Left colon (tissue), 2 donors: ENCODE measurements at regions not wholly inside any gene's neighbourhood (a gene's known extent, or its start where the extent isn't known, plus 50 kb on each side); places are given as distances from the start of the nearest gene placed in this dataset.
"Not testable (repeated sequence)": the region's sequence is repeated elsewhere in the genome, so short reads cannot be mapped to it uniquely, and the experiment has no call there.

Experiments
- ATAC-seq: fragments of 200-7000 bp; cut with Tn5 transposase; one replicate; pipeline ENCODE4 v1.9.1; 2020; ENCODE audit warnings: mild to moderate bottlenecking, moderate library complexity
- DNase-seq, 2 donors: peaks; one replicate each; pipeline ENCODE4 v3.0.0-alpha.2; 2020
- intact Hi-C, 2 donors: fragments of 100-400 bp; cut with DNase I in 1 of 2; cut with micrococcal nuclease in 1 of 2; formaldehyde crosslinking; loops; one replicate each; pipeline versions ENCODE4 v1.11.2 to v1.14.0; 2022; cut with DNase I, micrococcal nuclease
- donor health status: DM: no; HTN: no; CAD: no.
- donor health status: DM: yes; HTN: yes; CAD: no.

GRCh38 chr13:68923995-68924394, 1183.6 kb upstream of the ATXN8OS start:
- DNase-seq: no peak
- intact Hi-C loops: no loop called here

GRCh38 chr13:68908879-68909278, 1198.7 kb upstream of the ATXN8OS start:
- intact Hi-C loops: no loop called here
- ATAC-seq (no peak), DNase-seq (no peak)

More at GRCh38 chr13:68923995-68924394, 1183.6 kb upstream of the ATXN8OS start:
- no peak for ATAC-seq

GRCh38 chr13:68905186-68905585, 1202.4 kb upstream of the ATXN8OS start:
- DNase-seq (no peak), ATAC-seq (no peak)
- intact Hi-C loops: no loop called here

- intact Hi-C loops: no loop called here
- DNase-seq: no peak
- no peak for ATAC-seq
Measured at GRCh38 chr13:68897331-68897928, 1210.2 kb upstream of the ATXN8OS start.

GRCh38 chr13:68895696-68896095, 1211.9 kb upstream of the ATXN8OS start:
- intact Hi-C loops: no loop called here
- ATAC-seq: no peak
- DNase-seq: no peak

- ATAC-seq, intact Hi-C loops, DNase-seq: not testable (repeated sequence)
Measured at GRCh38 chr13:68893721-68894120, 1213.9 kb upstream of the ATXN8OS start.

- ATAC-seq: not testable (repeated sequence)
Measured at GRCh38 chr13:68892596-68892995, 1215.0 kb upstream of the ATXN8OS start.

GRCh38 chr13:68890101-68890500, 1217.5 kb upstream of the ATXN8OS start:
- ATAC-seq, DNase-seq, intact Hi-C loops: not testable (repeated sequence)

More at GRCh38 chr13:68892596-68892995, 1215.0 kb upstream of the ATXN8OS start:
- DNase-seq, intact Hi-C loops: not testable (repeated sequence)

GRCh38 chr13:68888832-68889231, 1218.8 kb upstream of the ATXN8OS start:
- ATAC-seq (no peak), DNase-seq (no peak)
- intact Hi-C loops: no loop called here

- intact Hi-C loops: no loop called here
Measured at GRCh38 chr13:68872338-68872737, 1235.3 kb upstream of the ATXN8OS start.

GRCh38 chr13:68851026-68851425, 1256.6 kb upstream of the ATXN8OS start:
- intact Hi-C loops: no loop called here
- DNase-seq (no peak), ATAC-seq (no peak)

More at GRCh38 chr13:68872338-68872737, 1235.3 kb upstream of the ATXN8OS start:
- DNase-seq: no peak
- no peak for ATAC-seq

- intact Hi-C loops: no loop called here
- no peak for DNase-seq
- no peak for ATAC-seq
Measured at GRCh38 chr13:68850160-68850559, 1257.5 kb upstream of the ATXN8OS start.

- intact Hi-C loops: no loop called here
- ATAC-seq (no peak), DNase-seq (no peak)
Measured at GRCh38 chr13:68846663-68847062, 1261.0 kb upstream of the ATXN8OS start.

- DNase-seq (no peak), ATAC-seq (no peak)
- intact Hi-C loops: no loop called here
Measured at GRCh38 chr13:68834375-68834774, 1273.3 kb upstream of the ATXN8OS start.

GRCh38 chr13:68816715-68817114, 1290.9 kb upstream of the ATXN8OS start:
- ATAC-seq (no peak), DNase-seq (no peak)
- intact Hi-C loops: no loop called here

GRCh38 chr13:68813180-68813796, 1294.3 kb upstream of the ATXN8OS start:
- no peak for DNase-seq
- intact Hi-C loops: no loop called here
- ATAC-seq: no peak

GRCh38 chr13:68810660-68811059, 1297.0 kb upstream of the ATXN8OS start:
- intact Hi-C loops: no loop called here
- DNase-seq (no peak), ATAC-seq (peak; percentile 23)

- DNase-seq (no peak), ATAC-seq (no peak)
- intact Hi-C loops: no loop called here
Measured at GRCh38 chr13:68808456-68808855, 1299.2 kb upstream of the ATXN8OS start.

GRCh38 chr13:68806125-68806524, 1301.5 kb upstream of the ATXN8OS start:
- ATAC-seq: no peak
- no peak for DNase-seq
- intact Hi-C loops: no loop called here

- no peak for DNase-seq
- no peak for ATAC-seq
- intact Hi-C loops: no loop called here
Measured at GRCh38 chr13:68784275-68784674, 1323.4 kb upstream of the ATXN8OS start.

- intact Hi-C loops: no loop called here
- no peak for DNase-seq
- ATAC-seq: no peak
Measured at GRCh38 chr13:68759617-68760016, 1348.0 kb upstream of the ATXN8OS start.
